Lower lobe of right lung (tissue), 2 donors: ENCODE measurements at regions not wholly inside any gene's neighbourhood (a gene's known extent, or its start where the extent isn't known, plus 50 kb on each side); places are given as distances from the start of the nearest gene placed in this dataset.

ENCODE experiments used
- ATAC-seq, 2 donors: fragments of 200-7000 bp; cut with Tn5 transposase; one replicate each; pipeline ENCODE4 v1.9.1; 2020 to 2022; ENCODE audit warnings: mild to moderate bottlenecking in 2 of 2, moderate library complexity in 2 of 2
- DNase-seq: peaks from one replicate; pipeline ENCODE4 v3.0.0-alpha.2; 2020
- H3K27ac ChIP-seq: fragments of 200-600 bp; one replicate; pipeline ENCODE4 v1.8.0; 2022
- H3K27me3 ChIP-seq: fragments of 200-600 bp; one replicate; pipeline ENCODE4 v1.8.0; 2022; ENCODE audit warnings: low read depth
- H3K36me3 ChIP-seq: fragments of 200-600 bp; one replicate; pipeline ENCODE4 v1.8.0; 2022; ENCODE audit warnings: mild to moderate bottlenecking
- H3K4me1 ChIP-seq: fragments of 200-600 bp; one replicate; pipeline ENCODE4 v1.8.0; 2022
- H3K4me3 ChIP-seq: fragments of 200-600 bp; one replicate; pipeline ENCODE4 v1.8.0; 2022; ENCODE audit warnings: mild to moderate bottlenecking
- H3K9me3 ChIP-seq: fragments of 200-600 bp; one replicate; pipeline ENCODE4 v1.8.0; 2022
- intact Hi-C: fragments of 100-400 bp; cut with DNase I; formaldehyde crosslinking; loops from one replicate; pipeline ENCODE4 v1.11.0; 2022
- TF ChIP-seq, protein P1 (sequence below): fragments of 200-600 bp; IDR thresholded peaks from one replicate; pipeline ENCODE4 v1.8.0; 2022; ENCODE audit warnings: antibody characterized with exemption, mild to moderate bottlenecking
- donor health status: DM: no; HTN: yes; CAD: no; lungs with severe emphysema.

GRCh38 chr3:73213896-73214295 is 152.4 kb downstream of the EBLN2 start:
- Histone ChIP-seq H3K27me3 (no peaks in the 10 kb centered on the region), H3K4me3 (no peak overlapping the region), H3K27ac (no peak overlapping the region), H3K9me3 (no peaks in the 10 kb centered on the region), H3K4me1 (no peaks in the 10 kb centered on the region), H3K36me3 (no peaks in the 10 kb centered on the region)
- no peak for ATAC-seq
- DNase-seq: no peak
- TF ChIP-seq, protein P1, sequence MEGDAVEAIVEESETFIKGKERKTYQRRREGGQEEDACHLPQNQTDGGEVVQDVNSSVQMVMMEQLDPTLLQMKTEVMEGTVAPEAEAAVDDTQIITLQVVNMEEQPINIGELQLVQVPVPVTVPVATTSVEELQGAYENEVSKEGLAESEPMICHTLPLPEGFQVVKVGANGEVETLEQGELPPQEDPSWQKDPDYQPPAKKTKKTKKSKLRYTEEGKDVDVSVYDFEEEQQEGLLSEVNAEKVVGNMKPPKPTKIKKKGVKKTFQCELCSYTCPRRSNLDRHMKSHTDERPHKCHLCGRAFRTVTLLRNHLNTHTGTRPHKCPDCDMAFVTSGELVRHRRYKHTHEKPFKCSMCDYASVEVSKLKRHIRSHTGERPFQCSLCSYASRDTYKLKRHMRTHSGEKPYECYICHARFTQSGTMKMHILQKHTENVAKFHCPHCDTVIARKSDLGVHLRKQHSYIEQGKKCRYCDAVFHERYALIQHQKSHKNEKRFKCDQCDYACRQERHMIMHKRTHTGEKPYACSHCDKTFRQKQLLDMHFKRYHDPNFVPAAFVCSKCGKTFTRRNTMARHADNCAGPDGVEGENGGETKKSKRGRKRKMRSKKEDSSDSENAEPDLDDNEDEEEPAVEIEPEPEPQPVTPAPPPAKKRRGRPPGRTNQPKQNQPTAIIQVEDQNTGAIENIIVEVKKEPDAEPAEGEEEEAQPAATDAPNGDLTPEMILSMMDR: no peak
- intact Hi-C loops: no loop called here

- Histone ChIP-seq H3K36me3 (no peaks in the 10 kb centered on the region), H3K27ac (no peak overlapping the region), H3K4me3 (no peak overlapping the region), H3K27me3 (no peaks in the 10 kb centered on the region), H3K9me3 (no peaks in the 10 kb centered on the region), H3K4me1 (no peaks in the 10 kb centered on the region)
- no peak for ATAC-seq
- TF ChIP-seq, protein P1: no peak
- intact Hi-C loops: no loop called here
- no peak for DNase-seq
These were observed 153.4 kb downstream of the EBLN2 start for GRCh38 chr3:73214846-73215245.

GRCh38 chr3:73215281-73215680 is 153.8 kb downstream of the EBLN2 start:
- TF ChIP-seq, protein P1: no peak
- H3K36me3 ChIP-seq: no peaks in the 10 kb centered on the region
- no peak overlapping the region for H3K27ac ChIP-seq
- intact Hi-C loops: no loop called here
- H3K4me1 ChIP-seq: no peaks in the 10 kb centered on the region
- H3K4me3 ChIP-seq: no peak overlapping the region
- no peaks in the 10 kb centered on the region for H3K9me3 ChIP-seq
- no peak for DNase-seq
- no peaks in the 10 kb centered on the region for H3K27me3 ChIP-seq
- ATAC-seq: no peak

DNA sequence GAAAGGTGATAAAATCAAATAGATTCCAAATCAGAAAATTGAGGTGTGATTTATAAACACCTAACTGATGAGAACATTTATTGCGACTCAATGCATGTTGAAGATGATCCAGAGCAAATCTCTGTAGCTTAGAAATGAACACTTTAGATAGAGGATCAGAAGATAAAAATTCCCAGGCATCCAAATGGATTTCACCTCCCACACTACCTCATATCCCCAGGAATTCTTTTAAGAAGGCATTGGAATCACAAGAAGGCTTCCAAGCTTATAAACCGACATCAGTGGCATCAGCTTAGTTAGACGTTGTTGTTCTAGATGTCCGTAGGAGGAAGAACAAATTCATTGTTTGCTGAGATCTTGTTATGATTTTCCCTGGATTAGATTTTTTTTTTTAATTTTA is 154.4 kb downstream of the EBLN2 start:
- TF ChIP-seq, protein P1: no peak
- Histone ChIP-seq H3K36me3 (no peaks in the 10 kb centered on the region), H3K4me3 (no peak overlapping the region), H3K27me3 (no peaks in the 10 kb centered on the region), H3K27ac (no peak overlapping the region), H3K9me3 (no peaks in the 10 kb centered on the region), H3K4me1 (no peaks in the 10 kb centered on the region)
- intact Hi-C loops: no loop called here
- no peak for ATAC-seq
- no peak for DNase-seq

DNA sequence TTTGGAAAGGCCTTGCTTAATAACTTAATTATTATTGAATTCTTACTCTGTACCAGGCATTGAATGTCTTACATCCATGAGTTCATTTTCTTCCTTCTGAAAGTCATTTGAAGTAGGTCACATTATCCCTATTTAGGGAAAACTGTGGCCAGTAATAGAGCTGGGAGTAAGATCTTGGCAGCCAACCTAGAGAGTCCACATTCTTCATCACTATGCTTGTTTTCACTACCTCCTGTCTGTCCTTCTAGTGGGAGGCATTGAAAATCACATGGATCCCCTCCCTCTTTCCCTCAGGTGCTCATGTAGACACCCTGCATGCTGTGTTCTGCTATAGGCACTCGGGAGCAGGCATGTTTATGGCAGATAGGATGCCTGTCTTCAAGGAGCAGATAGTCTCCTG is 154.9 kb downstream of the EBLN2 start:
- Histone ChIP-seq H3K27ac (no peak overlapping the region), H3K27me3 (no peaks in the 10 kb centered on the region), H3K4me1 (no peaks in the 10 kb centered on the region), H3K9me3 (no peaks in the 10 kb centered on the region), H3K36me3 (no peaks in the 10 kb centered on the region), H3K4me3 (no peak overlapping the region)
- TF ChIP-seq, protein P1: no peak
- intact Hi-C loops: no loop called here
- DNase-seq (no peak), ATAC-seq (no peak)

DNA sequence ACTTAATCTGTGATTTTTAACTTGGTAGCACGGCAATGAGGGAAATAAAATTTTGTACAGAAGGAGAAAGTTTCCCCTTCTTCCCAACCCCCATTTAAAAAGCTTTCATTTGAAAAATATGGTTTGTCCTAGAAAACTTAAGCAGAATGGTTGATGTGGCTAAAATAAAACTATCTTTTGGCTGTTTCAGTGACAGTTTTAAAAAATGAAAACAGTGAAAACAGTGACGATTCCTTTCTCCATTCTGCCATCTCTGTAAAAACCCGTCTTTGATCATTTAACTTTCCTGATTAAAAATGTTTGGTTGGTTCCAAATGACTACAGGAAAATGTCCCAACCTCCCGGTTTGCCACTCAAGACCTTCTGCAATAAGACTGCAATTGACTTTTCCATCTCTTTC is 160.7 kb downstream of the EBLN2 start:
- no peak overlapping the region for H3K4me3 ChIP-seq
- no peaks in the 10 kb centered on the region for H3K9me3 ChIP-seq
- no peaks in the 10 kb centered on the region for H3K4me1 ChIP-seq
- TF ChIP-seq, protein P1: no peak
- intact Hi-C loops: no loop called here
- DNase-seq (no peak), ATAC-seq (no peak)
- no peak overlapping the region for H3K27ac ChIP-seq
- H3K27me3 ChIP-seq: no peaks in the 10 kb centered on the region
- H3K36me3 ChIP-seq: no peaks in the 10 kb centered on the region
